ENCODE measurements at regions not wholly inside any gene's neighbourhood (a gene's known extent, or its start where the extent isn't known, plus 50 kb on each side); places are given as distances from the start of the nearest gene placed in this dataset.
"Not testable (repeated sequence)": the region's sequence is repeated elsewhere in the genome, so short reads cannot be mapped to it uniquely, and the experiment has no call there.

DNA sequence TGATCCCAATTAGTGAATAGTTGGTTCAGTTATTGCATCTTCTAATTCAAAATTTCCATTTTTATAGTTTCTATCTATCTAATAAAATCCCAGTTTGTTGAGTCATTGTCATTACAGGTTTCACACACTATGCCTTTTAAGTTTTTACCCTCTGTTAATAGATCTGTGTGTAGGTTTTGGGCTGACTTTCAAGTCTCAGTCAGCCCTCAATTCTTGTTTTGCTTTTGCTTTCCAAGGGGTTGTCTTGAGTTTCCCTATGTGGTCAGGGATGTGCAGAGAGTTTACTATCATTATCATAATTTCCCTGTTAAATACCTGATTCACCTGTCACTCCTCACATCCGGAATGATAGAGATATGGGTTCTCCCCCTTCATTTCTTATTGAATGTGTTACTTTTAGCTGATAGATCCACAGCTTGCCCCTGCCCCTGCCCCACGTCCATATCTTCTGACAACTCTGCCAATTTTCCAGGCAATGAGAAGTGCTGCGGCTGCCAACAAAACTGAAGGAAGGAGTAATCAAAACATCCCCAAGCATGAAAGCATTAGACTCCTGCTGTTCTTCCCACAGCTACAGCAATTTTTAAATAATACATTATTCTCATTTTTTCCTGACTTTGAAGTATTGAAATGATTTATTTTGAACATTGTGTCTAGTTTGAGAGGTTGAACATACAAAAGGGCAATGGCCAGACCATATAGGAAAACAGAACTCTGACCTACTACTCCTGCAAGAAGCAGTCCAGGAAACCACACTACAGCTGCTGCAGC, 1064.8 kb downstream of the SUCLG1 start:
- DNase-seq (ENCODE audit: low spot score): no peak

DNA sequence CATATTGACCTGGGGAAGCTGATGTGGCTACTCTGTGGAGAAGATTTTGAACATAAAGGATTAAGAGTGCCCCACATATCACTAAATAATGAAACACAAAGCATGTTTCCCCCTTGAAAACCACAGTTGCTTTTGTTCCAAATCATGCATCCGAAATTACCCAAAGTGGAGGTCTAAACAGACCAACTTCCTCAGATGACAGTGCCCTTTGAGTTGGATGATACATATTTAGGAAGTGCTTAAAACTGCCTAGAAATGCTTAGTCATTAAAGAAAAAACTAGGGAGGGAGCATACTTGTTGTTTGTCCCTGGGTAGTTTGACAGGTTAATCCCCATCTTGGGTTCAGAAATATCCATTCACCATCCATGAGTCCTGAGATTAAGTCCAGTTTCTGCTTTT, 1070.3 kb downstream of the SUCLG1 start:
- no peak for DNase-seq (ENCODE audit: low spot score)

- no peak for DNase-seq (ENCODE audit: low spot score)
Observed at GRCh38 chr2:83386549-83386948, 1072.5 kb downstream of the SUCLG1 start.

GRCh38 chr2:83378921-83379320, 1080.2 kb downstream of the SUCLG1 start:
- no peak for DNase-seq (ENCODE audit: low spot score)

- no peak for DNase-seq (ENCODE audit: low spot score)
Observed at GRCh38 chr2:83376731-83377130, 1082.3 kb downstream of the SUCLG1 start.

GRCh38 chr2:83370419-83370762, 1088.7 kb downstream of the SUCLG1 start:
- DNase-seq (ENCODE audit: low spot score): no peak

DNA sequence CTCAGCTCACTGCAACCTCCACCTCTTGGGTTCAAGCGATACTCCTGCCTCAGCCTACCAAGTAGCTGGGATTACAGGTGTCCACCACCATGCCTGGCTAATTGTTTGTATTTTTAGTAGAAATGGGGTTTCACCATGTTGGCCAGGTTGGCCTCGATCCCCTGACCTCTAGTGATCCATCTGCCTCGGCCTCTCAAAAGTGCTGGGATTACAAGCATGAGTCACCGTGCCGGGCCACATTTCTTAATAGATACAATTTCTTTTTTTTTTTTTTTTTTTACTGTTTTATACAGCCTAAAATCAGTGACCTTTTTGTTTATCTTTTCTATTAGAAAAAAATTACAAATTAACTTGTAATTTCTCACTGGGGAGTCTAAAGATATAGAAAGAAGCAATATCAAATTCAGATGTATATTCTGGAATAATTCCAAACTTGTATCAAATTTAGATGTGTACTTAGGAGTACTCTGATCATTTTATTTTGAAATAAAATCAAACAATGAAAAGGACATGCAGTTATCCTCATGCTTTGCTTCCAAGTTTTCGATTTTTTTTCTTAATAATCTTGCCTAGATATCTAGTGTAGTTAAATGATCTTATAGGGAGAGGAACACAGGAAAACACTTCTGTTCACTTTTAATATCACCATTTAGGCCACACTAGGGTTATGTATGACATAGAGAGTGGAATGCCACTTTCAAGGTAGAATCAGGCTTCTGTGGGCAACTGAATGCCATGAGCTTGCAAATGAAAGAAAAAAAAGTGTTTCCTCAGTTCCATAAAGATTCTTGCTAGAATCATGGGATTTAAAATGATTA, 1089.3 kb downstream of the SUCLG1 start:
- DNase-seq (ENCODE audit: low spot score): no peak

GRCh38 chr2:83368916-83369315, 1090.2 kb downstream of the SUCLG1 start:
- no peak for DNase-seq (ENCODE audit: low spot score)

DNA sequence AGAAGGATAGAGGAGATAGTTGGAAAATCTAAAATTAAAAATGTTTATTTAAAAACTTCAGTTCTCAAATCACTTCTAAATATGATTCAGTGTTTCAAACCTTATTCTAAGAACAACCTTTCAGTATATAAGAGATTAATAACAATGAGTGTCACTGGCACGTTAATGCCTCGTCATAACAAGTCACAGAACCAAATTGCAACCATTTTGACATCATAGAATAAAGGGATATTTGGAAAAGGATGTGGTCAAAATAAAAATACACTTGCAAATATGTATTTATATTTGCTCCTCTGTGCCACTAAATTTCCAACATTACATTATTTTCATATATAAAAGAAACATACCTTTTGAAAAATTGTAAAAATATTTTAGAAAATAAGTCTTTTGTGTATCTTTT, 1090.6 kb downstream of the SUCLG1 start:
- DNase-seq (ENCODE audit: low spot score): no peak

GRCh38 chr2:83365476-83365875, 1093.6 kb downstream of the SUCLG1 start:
- DNase-seq (ENCODE audit: low spot score): no peak

GRCh38 chr2:83364264-83364663, 1094.8 kb downstream of the SUCLG1 start:
- DNase-seq (ENCODE audit: low spot score): no peak

- DNase-seq (ENCODE audit: low spot score): not testable (repeated sequence)
Observed at GRCh38 chr2:83363138-83363537, 1095.9 kb downstream of the SUCLG1 start.

DNA sequence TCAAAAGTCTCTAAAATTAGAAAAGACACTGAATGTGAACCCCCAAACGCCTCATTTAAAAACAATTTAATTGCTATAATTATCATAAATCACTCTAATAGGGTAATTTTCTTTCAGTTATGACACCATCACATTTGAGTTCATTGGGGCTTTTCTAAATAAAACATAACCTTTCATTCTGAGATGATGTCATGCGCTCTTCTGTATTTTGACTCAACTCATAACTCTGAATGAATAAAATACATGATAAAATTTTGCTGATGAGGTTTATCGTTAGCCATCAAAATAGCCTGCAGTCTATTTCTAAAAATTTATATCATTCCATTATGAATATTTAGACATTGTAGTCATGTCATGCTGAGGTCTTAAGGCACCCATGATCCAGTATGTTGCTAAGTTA, 1099.7 kb downstream of the SUCLG1 start:
- no peak for DNase-seq (ENCODE audit: low spot score)

GRCh38 chr2:83342860-83343329, 1116.2 kb downstream of the SUCLG1 start:
- no peak for DNase-seq (ENCODE audit: low spot score)

- no peak for DNase-seq (ENCODE audit: low spot score)
Observed at GRCh38 chr2:83340424-83340823, 1118.7 kb downstream of the SUCLG1 start.

GRCh38 chr2:83339942-83340341, 1119.1 kb downstream of the SUCLG1 start:
- DNase-seq (ENCODE audit: low spot score): not testable (repeated sequence)

DNA sequence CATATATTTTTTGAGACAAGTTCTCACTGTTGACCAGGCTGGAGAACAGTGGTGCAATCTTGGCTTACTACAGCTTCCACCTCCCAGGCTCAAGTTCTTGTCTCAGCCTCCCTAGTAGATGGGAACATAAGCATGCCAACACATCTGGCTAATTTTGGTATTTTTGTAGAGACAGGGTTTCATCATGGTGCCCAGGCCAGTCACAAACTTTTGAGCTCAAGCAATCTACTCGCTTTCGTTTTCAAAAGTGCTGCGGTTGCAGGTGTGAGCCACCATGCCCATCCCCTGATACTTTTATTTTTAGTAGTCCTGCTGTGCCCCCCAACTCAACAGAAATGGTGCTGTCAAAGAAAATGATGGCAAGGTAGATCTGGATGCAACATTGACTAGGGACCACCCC, 1127.3 kb downstream of the SUCLG1 start:
- DNase-seq (ENCODE audit: low spot score): no peak

DNA sequence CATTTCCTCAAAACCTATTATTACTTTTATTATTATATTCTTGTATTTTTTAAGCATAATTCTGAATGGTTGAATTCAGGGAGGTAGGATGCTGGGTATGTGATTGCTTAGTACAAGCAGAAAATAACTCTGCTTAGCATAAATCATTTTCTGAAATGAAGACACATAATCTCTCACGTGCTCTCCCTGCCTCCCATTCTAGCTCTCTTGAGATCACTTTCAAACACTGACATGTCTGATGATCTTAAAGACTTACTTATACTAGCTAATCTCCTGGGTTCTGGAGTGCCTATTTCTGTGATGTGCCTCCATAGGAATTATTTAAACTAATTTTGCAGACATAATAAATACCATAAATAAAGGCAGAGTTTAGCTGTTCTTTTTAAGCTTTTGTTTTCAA, 1136.0 kb downstream of the SUCLG1 start:
- DNase-seq (ENCODE audit: low spot score): no peak

DNA sequence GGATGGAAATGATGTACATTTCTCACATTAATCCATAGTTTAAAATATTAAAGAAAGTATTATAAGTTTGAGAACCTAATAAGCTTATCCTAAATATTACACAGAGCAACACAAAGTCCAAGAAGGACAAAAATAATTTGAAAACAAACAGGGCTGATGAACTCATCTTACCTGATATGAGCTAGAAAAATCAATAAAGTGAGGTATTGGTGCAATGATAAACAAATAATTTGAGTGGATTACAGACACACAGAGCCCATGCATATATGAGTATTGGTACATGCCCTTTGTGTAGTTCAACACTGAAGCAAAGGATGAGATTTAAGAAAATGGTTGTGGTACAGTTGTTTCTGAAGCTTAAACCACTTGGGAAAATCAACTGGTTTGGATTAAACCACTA, 1139.0 kb downstream of the SUCLG1 start:
- no peak for DNase-seq (ENCODE audit: low spot score)

GRCh38 chr2:83305758-83306378, 1153.2 kb downstream of the SUCLG1 start:
- DNase-seq (ENCODE audit: low spot score): no peak

GRCh38 chr2:83291083-83291482, 1168.0 kb downstream of the SUCLG1 start:
- no peak for DNase-seq (ENCODE audit: low spot score)

- no peak for DNase-seq (ENCODE audit: low spot score)
Observed at GRCh38 chr2:83282841-83283240, 1176.2 kb downstream of the SUCLG1 start.
